GM19035 (cell line): ENCODE measurements at regions not wholly inside any gene's neighbourhood (a gene's known extent, or its start where the extent isn't known, plus 50 kb on each side); places are given as distances from the start of the nearest gene placed in this dataset.

Experiments used
- ATAC-seq: cut with Tn5 transposase; IDR thresholded peaks from one replicate; pipeline ENCODE4 v1.9.1; 2021; ENCODE audit not compliant: unreplicated experiment

DNA sequence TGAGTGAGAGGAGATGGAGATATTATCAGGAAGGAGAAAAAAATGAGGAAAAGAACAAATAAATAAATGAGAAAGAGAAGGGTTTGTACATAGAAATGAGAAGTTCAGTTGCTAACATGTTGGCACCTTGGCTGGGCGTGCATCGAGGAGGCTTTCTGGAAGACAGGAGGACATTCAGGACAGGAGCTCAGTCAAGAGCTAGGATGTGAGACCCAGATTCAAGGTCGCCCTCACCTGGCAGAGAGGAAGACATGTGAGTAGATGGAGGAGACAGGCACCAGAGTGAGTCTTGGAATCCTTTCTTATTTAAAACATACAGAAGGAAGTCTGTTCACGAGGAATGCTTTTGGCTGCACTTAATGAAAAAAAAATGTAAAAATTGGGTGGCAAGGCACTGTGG is 640.9 kb downstream of the NPHP4 start:
- ATAC-seq = no peak

DNA sequence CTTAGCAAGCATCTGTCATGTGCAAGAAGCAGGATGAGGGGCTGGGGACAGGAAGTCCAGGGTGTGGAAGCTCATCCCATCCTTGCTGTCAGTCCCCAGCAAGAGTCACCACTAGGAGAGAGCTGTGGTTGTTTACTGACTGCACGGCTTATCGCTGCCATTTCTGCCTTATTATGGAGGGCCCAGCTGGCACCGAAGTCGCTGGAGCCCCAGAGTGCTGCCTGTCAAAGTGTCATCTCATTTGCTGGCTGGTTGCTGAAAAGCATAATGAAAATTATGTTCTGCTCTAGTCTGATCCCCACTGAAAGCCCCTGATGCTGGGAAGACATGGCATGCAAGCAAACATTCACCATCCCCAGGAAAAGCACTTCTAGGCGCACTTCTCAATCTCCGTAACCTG is 642.7 kb downstream of the NPHP4 start:
- ATAC-seq = no peak

GRCh38 chr1:5348732-5349465 is 643.3 kb downstream of the NPHP4 start:
- no peak for ATAC-seq

- ATAC-seq = no peak
Measured at GRCh38 chr1:5347726-5348125, 644.5 kb downstream of the NPHP4 start.

DNA sequence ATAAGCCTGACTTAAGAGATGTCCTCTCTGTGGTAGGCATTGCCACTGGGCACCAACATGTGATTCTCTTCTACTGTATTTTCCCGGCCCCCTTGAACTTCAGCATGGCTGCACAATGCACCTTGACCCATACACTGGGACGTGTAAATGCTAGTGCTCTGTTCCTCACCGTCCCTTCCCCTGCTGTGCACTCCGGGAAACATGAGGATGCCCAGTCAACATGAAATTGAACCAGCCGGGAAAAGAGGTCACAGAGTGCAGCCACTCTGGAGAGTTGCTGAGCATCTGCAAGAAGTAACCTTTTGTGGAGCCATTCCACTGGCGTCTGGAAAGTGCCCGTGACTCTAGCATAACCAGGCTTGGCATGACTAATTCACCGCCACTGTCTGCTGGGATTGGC is 646.7 kb downstream of the NPHP4 start:
- no peak for ATAC-seq

DNA sequence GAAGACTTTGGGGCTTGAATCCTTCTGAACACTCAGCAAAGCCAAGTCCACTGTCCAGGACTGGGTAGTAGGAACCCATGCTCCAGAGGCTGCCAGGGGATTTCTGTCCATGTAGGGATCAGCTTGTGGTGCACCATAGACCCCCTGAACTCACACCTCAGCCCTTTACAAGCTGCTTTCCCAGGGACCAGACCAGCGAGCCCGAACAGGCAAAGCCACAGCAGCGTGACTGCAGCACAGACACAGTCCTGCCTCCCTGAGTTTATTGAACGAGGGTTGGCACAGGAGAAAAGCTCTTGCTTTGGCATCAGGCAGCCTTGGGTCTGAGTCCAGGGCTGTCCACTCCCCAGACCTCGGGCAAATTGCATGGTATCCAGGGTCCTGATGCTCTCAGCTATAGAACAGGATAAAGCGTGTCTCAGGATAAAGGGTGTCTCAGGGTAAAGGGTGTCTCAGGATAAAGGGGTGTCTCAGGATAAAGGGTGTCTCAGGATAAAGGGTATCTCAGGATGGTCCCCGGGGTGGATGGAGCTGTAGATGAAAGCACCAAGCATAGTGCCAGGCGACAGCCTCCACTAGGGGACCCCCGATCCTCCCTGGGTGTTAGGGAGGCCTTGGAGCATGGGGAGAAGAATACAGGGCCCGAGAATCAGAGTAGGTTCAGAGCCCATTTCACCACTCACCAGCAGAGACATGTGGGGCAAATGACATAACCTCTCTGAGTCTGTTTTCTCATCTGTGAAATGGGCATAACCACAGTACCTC is 648.8 kb downstream of the NPHP4 start:
- ATAC-seq = no peak

GRCh38 chr1:5342830-5343229 is 649.4 kb downstream of the NPHP4 start:
- ATAC-seq = no peak

- no peak for ATAC-seq
Measured at GRCh38 chr1:5342172-5342571, 650.1 kb downstream of the NPHP4 start.

GRCh38 chr1:5341471-5341870 is 650.8 kb downstream of the NPHP4 start:
- ATAC-seq = no peak

GRCh38 chr1:5340560-5341130 is 651.6 kb downstream of the NPHP4 start:
- no peak for ATAC-seq

GRCh38 chr1:5338466-5338865 is 653.8 kb downstream of the NPHP4 start:
- no peak for ATAC-seq

DNA sequence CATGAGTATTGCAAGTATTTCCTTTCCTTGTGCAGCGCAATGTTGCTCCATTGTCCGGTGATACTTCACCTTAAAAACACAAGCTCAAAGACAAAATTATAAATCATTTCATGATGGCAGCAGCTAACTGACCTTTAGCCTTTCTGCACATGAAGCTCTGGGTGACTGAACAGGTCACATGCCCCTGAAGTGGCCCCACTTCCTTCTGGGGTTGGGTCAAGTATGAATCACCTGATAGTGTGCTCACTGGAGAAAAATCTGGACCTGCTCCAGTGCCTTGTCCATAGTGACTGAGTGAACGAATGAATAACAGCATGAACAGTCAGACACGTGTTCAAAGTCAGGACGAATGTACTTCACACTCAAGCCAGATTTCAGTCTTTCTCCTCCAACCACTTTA is 658.9 kb downstream of the NPHP4 start:
- no peak for ATAC-seq

DNA sequence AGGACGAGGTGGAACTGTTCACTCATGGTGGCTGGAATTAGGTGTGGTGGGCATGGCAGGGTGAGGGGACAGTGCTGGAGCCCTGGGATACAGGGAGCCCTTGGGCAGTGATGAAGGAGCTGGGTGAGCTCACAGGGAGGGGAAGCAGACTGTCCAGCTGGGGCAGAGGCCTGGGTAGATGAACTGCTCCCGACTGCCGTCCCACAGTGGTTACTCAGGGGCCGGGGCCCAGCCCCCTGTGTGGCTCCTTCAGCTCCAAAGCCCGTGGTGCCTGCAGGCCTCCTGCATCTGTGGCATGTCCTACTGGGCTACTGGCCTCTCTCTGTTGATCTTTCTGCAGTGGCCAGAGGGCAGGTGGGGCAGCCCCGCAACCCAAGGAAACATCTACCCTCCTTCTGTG is 661.1 kb downstream of the NPHP4 start:
- no peak for ATAC-seq

GRCh38 chr1:5329068-5329739 is 663.0 kb downstream of the NPHP4 start:
- ATAC-seq = no peak

DNA sequence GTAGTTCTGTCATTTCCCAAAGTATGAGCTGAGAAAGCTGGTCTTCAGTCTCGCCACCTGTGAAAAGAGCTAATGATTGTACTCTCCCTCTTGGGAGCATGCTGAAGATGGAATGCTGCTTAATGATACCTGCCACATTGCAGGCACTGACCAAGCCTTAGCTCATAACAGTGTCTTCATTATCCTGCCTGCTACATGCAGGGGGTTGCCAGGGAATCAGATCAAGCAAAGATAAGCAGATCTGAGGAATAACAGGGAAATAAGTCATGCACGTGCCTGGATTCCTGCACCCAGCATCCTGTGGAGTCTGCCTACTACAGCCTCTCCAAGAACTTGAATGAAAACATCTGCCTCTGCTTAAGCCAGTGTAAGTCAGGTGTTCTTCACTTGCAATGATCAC is 667.3 kb downstream of the NPHP4 start:
- ATAC-seq = no peak

GRCh38 chr1:5318143-5318816 is 663.9 kb downstream of the AJAP1 start:
- ATAC-seq = no peak

- no peak for ATAC-seq
Measured at GRCh38 chr1:5317391-5317790, 663.0 kb downstream of the AJAP1 start.

DNA sequence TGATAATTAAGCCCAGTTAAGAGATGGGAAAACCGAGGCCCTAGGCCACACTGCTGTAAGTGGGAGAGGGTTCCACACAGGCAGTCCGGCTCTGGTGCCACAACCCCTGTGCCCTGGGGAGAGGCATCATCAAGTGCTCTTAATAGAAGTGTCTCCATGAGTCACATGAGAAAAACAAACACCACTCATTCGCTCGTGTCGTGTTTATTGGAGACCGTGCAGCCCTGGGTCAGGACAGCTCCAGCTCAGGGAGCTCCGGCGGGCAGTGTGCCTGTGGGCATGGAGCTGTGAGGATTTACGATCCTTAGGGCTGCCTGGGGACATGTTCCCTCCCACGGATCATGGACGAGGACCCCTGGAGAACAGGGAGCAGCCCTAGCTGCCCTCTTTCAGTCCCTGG is 658.5 kb downstream of the AJAP1 start:
- ATAC-seq = no peak

DNA sequence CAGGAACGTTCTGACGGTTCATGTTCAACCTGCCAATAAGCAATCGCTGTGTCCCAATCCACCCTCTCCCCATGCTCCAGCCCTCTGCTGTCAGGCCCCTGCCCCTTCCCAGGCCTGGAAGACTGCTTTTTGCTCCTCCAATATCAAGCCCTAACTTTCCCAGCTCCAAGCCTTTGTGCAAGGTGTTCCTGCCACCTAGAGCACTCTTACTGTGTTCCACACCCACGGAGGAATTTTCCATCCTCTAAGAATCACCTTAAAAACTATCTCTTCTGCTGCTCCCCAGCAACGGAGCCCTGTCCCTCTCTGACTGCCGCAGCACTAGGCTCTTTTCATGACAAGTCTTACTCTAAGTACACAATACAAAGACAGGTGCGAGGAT is 657.9 kb downstream of the AJAP1 start:
- no peak for ATAC-seq

DNA sequence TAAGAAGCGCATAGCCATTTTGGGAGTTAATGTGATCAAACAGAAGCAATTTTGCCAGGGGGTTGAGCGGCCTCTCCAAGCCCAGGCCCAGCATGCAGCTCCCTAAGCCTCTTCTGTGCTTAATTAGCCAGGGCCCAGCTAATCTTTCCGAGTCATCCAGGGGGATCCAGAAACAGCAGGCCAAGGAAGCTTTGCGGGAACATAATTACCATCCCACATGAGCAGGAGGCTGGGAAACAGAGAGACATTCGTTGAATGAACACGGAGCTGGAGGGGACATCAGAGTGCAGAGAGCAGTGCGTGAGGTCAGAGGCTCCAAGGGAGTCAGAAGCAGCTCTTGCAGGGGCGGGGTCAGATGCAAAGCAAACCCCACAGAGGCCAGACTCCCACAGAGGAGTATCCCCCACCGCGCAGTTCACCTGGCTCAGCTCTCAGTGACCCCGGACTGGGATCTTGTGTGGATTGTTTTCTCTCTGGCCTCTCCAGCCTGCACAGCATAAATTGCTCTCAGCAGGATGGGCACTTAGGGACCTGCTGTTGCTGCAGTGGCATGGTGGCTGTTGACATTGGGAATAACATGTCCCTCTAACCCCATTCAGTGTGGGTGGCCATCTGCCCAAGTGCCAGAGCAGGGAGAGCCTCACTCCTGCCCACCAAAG is 657.4 kb downstream of the AJAP1 start:
- no peak for ATAC-seq

DNA sequence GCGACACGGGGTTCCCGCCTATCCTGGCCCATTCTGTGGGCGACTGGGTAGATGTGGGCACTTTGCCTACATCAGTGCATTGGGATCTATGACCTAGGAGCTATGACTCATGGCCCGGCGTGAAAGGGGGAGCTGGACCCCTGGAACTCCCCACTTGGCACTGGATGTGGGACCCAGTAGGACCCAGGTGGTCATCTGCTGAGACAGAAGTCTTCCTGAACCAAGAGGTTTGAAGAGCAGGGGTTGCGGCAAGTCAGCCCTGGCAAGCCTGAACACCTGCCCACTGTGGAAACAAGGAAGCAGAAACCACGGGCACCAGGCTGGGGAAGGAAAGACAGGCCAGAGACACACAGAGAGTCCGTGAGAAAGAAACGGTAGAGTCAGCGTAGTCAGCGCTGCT is 656.7 kb downstream of the AJAP1 start:
- ATAC-seq = no peak
